Left lung (tissue), 4 donors: ENCODE measurements at regions not wholly inside any gene's neighbourhood (a gene's known extent, or its start where the extent isn't known, plus 50 kb on each side); places are given as distances from the start of the nearest gene placed in this dataset.

Experiments
- ATAC-seq: fragments of 200-7000 bp; cut with Tn5 transposase; one replicate; pipeline ENCODE4 v1.9.1; 2020; ENCODE audit warnings: moderate library complexity
- DNase-seq, 4 donors: peaks; one replicate each; pipeline ENCODE4 v3.0.0-alpha.2; 2013 to 2020
- H3K27ac ChIP-seq, 2 donors: fragments of 200-600 bp; sonication (generic) in 1 of 2; one replicate each; pipeline versions ENCODE4 v1.5.0 to v1.8.0; 2020 to 2021
- H3K27me3 ChIP-seq, 2 donors: fragments of 200-600 bp; sonication (generic) in 1 of 2; one replicate each; pipeline versions ENCODE4 v1.5.0 to v1.8.0; 2020 to 2021
- H3K36me3 ChIP-seq, 2 donors: fragments of 200-600 bp; sonication (generic) in 1 of 2; one replicate each; pipeline versions ENCODE4 v1.5.0 to v1.8.0; 2020 to 2021
- H3K4me1 ChIP-seq, 2 donors: fragments of 200-600 bp; one replicate each; pipeline ENCODE4 v1.8.0; 2021
- H3K4me3 ChIP-seq, 2 donors: fragments of 200-600 bp; sonication (generic) in 1 of 2; one replicate each; pipeline versions ENCODE4 v1.5.0 to v1.8.0; 2020 to 2021; ENCODE audit warnings: mild to moderate bottlenecking in 1 of 2
- H3K9me3 ChIP-seq, 2 donors: fragments of 200-600 bp; sonication (generic) in 1 of 2; one replicate each; pipeline versions ENCODE4 v1.5.0 to v1.8.0; 2020 to 2021
- CTCF ChIP-seq, 2 donors: fragments of 200-600 bp; sonication (generic) in 1 of 2; IDR thresholded peaks; one replicate each; pipeline versions ENCODE4 v1.5.0 to v1.8.0; 2021; ENCODE audit warnings: antibody characterized with exemption in 2 of 2
- intact Hi-C, 2 donors: fragments of 100-400 bp; cut with DNase I; formaldehyde crosslinking; loops; one replicate each; pipeline versions ENCODE4 v1.11.2 to v1.14.2; 2022
- donor health status: DM: no; HTN: yes; CAD: no.
- donor health status: DM: no; HTN: no; CAD: no.

DNA sequence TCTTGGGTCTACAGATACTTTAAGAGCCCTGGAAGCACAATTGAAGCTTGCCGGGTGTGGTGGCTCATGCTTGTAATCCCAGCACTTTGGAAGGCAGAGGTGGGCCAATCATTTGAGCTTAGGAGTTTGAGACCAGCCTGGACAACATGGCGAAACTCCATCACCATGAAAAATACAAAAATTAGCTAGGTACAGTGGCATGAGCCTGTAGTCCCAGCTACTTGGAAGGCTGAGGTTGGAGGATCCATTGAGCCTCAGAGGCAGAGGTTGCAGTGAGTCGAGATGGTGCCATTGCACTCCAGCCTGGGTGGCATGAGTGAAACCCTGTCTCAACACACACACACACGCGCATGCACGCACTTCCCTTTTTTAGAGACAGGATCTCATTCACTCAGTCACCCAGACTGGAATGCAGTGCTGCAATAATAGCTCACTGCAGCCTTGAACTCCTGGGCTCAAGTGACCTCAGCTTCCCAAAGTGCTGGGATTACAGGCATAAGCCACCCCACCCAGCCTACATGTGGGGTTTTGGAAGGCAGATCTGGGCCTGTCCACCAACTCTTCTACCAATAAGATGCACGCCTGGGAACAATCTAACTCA lies 182.5 kb upstream of the JARID2 start:
- H3K4me1 ChIP-seq: peaks cover 0 to 41% of the 10 kb centered on the region in 2 donors
- ATAC-seq (peak; percentile 45), DNase-seq (peak in 2 of 4 donors; percentile 80 to 83)
- peak overlapping the region in 1 of 2 donors; percentile 63 for H3K27ac ChIP-seq
- H3K27me3 ChIP-seq: no peaks in the 10 kb centered on the region
- no peaks in the 10 kb centered on the region for H3K36me3 ChIP-seq
- TF ChIP-seq CTCF (IDR thresholded peaks at IDR 0.05): no peak
- no peak overlapping the region for H3K4me3 ChIP-seq
- intact Hi-C loops: no loop called here
- peaks cover 0 to 4% of the 10 kb centered on the region in 2 donors for H3K9me3 ChIP-seq

DNA sequence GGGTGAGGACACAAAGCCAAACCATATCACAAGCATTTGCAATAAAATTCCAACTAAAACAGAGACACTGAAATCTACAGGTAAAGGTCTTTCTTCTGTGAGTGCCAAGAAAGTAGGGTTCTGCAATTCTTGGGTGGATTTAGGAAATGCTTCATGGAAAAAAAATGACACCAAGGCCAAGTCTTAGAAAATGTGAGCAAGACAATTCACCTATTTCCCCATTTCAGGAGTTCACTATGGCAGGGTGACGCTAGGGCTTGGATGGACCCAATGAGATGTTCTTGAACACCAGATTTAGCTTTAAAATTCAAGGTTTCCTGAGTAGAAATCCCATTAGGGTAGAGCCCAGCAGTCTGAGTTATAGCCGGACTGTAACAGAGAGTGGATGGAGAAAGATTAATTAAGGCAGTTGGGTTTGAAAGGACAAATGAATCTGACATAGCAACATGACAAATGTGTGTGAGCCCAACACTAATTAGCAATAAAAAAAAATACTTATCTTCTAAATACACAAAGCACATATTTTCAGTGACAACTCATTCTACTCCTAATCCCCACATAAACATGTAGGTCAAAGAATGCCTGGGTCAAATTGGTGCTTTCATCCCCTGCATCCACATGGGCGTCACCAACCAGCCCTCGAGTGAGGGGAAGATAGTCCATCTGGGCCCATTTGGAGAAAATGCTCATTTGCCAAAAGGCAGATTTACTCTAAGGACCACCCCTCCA lies 180.4 kb upstream of the JARID2 start:
- H3K27me3 ChIP-seq: no peaks in the 10 kb centered on the region
- H3K4me1 ChIP-seq: peaks cover 0 to 41% of the 10 kb centered on the region in 2 donors
- no peaks in the 10 kb centered on the region for H3K9me3 ChIP-seq
- no peaks in the 10 kb centered on the region for H3K36me3 ChIP-seq
- H3K4me3 ChIP-seq: no peak overlapping the region
- intact Hi-C loops: no loop called here
- no peak for TF ChIP-seq CTCF (IDR thresholded peaks at IDR 0.05)
- DNase-seq (peak in 2 of 4 donors; percentile 82 to 92), ATAC-seq (peak; percentile 5)
- H3K27ac ChIP-seq: peak overlapping the region in 1 of 2 donors; percentile 94

DNA sequence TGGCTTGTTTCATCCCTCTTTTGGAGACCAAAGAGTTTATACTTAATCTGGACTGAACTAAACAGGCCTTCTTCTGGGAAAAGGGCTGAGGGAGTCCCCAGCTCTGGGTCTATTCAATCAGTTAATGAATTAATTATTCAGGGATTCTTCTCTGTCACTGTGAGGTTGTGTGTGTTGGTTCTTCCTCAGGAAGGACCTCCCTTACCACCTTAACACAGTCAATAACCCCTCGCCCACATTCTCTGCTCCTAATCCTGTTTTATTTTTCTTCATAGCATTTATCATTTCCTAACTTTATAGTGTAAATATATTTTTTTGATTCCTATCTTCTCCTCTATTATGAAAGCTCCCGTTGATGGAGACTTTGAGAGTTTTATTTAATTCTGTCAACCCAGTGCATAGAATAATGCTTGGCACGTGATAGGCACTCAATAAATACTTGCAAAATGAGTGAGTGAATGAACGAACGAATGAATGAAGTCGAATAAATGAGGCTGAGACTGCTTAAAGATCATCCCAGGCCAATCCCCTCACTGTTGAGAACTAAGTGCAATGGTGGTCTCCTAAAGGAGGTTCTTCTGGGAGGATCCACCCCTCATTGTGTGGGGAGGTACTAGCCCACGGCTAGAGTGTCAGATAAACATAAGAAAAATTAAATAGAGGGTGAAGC lies 179.6 kb upstream of the JARID2 start:
- TF ChIP-seq CTCF (IDR thresholded peaks at IDR 0.05): no peak
- no peaks in the 10 kb centered on the region for H3K36me3 ChIP-seq
- DNase-seq: no peak
- no peaks in the 10 kb centered on the region for H3K27me3 ChIP-seq
- ATAC-seq: no peak
- intact Hi-C loops: no loop called here
- peak overlapping the region; percentile 39 to 94 for H3K27ac ChIP-seq
- H3K4me3 ChIP-seq: no peak overlapping the region
- H3K9me3 ChIP-seq: no peaks in the 10 kb centered on the region
- peaks cover 0 to 39% of the 10 kb centered on the region in 2 donors for H3K4me1 ChIP-seq

GRCh38 chr6:15073344-15073789 lies 172.5 kb upstream of the JARID2 start:
- Histone ChIP-seq H3K9me3 (no peaks in the 10 kb centered on the region), H3K4me1 (no peaks in the 10 kb centered on the region), H3K4me3 (no peak overlapping the region), H3K27me3 (no peaks in the 10 kb centered on the region), H3K36me3 (no peaks in the 10 kb centered on the region), H3K27ac (no peak overlapping the region)
- no peak for ATAC-seq
- intact Hi-C loops: no loop called here
- DNase-seq: no peak
- TF ChIP-seq CTCF (IDR thresholded peaks at IDR 0.05): no peak

GRCh38 chr6:15073883-15074465 lies 171.9 kb upstream of the JARID2 start:
- H3K27ac ChIP-seq: no peak overlapping the region

More at GRCh38 chr6:15073883-15074465, 171.9 kb upstream of the JARID2 start:
- no peak for DNase-seq
- Histone ChIP-seq H3K9me3 (no peaks in the 10 kb centered on the region), H3K4me1 (no peaks in the 10 kb centered on the region), H3K36me3 (no peaks in the 10 kb centered on the region), H3K4me3 (no peak overlapping the region), H3K27me3 (no peaks in the 10 kb centered on the region)
- intact Hi-C loops: no loop called here
- no peak for TF ChIP-seq CTCF (IDR thresholded peaks at IDR 0.05)
- no peak for ATAC-seq
